ENCODE measurements at regions not wholly inside any gene's neighbourhood (a gene's known extent, or its start where the extent isn't known, plus 50 kb on each side); places are given as distances from the start of the nearest gene placed in this dataset.

DNA sequence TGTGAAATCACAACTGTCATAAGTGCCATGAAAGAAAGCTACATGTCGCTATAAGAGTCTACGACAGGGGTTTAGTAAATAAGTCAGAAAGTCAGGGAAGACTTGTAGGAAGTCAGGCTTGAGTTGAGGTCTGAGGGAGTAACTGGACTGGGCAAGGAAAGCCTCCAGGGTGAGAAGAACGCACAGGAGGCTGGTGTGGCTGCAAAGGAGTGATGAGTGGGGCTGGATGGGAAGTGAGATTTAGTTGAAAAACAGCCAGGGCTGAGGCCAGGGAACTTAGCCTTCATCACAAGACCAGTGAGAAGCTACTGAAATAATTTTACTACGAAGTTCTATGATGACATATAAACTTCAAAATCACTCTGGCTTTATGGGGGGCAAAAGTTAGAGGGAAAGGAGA lies 763.7 kb upstream of the PHF14 start:
- ChIA-PET CTCF (no interaction called here), POLR2A (no interaction called here)
- no peaks in the 10 kb centered on the region for H3K4me1 Mint-ChIP-seq
- no peaks in the 10 kb centered on the region for H3K27me3 Mint-ChIP-seq (ENCODE audit: low read depth)
- peaks cover 19% of the 10 kb centered on the region for H3K9me3 Mint-ChIP-seq
- TF ChIP-seq ZBTB21 (CRISPR knock-in tag; IDR thresholded peaks at IDR 0.05; ENCODE audit: borderline replicate concordance) (no peak), KAT7 (CRISPR knock-in tag; IDR thresholded peaks at IDR 0.05; ENCODE audit: borderline replicate concordance) (no peak), MXD4 (CRISPR knock-in tag; IDR thresholded peaks at IDR 0.05; ENCODE audit: borderline replicate concordance) (no peak), ZNF219 (CRISPR knock-in tag; IDR thresholded peaks at IDR 0.05; ENCODE audit: borderline replicate concordance) (no peak)
- TF ChIP-seq, protein P1, sequence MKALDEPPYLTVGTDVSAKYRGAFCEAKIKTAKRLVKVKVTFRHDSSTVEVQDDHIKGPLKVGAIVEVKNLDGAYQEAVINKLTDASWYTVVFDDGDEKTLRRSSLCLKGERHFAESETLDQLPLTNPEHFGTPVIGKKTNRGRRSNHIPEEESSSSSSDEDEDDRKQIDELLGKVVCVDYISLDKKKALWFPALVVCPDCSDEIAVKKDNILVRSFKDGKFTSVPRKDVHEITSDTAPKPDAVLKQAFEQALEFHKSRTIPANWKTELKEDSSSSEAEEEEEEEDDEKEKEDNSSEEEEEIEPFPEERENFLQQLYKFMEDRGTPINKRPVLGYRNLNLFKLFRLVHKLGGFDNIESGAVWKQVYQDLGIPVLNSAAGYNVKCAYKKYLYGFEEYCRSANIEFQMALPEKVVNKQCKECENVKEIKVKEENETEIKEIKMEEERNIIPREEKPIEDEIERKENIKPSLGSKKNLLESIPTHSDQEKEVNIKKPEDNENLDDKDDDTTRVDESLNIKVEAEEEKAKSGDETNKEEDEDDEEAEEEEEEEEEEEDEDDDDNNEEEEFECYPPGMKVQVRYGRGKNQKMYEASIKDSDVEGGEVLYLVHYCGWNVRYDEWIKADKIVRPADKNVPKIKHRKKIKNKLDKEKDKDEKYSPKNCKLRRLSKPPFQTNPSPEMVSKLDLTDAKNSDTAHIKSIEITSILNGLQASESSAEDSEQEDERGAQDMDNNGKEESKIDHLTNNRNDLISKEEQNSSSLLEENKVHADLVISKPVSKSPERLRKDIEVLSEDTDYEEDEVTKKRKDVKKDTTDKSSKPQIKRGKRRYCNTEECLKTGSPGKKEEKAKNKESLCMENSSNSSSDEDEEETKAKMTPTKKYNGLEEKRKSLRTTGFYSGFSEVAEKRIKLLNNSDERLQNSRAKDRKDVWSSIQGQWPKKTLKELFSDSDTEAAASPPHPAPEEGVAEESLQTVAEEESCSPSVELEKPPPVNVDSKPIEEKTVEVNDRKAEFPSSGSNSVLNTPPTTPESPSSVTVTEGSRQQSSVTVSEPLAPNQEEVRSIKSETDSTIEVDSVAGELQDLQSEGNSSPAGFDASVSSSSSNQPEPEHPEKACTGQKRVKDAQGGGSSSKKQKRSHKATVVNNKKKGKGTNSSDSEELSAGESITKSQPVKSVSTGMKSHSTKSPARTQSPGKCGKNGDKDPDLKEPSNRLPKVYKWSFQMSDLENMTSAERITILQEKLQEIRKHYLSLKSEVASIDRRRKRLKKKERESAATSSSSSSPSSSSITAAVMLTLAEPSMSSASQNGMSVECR (CRISPR knock-in tag; IDR thresholded peaks at IDR 0.05; ENCODE audit: borderline replicate concordance), result no peak
- TF ChIP-seq, protein P2, sequence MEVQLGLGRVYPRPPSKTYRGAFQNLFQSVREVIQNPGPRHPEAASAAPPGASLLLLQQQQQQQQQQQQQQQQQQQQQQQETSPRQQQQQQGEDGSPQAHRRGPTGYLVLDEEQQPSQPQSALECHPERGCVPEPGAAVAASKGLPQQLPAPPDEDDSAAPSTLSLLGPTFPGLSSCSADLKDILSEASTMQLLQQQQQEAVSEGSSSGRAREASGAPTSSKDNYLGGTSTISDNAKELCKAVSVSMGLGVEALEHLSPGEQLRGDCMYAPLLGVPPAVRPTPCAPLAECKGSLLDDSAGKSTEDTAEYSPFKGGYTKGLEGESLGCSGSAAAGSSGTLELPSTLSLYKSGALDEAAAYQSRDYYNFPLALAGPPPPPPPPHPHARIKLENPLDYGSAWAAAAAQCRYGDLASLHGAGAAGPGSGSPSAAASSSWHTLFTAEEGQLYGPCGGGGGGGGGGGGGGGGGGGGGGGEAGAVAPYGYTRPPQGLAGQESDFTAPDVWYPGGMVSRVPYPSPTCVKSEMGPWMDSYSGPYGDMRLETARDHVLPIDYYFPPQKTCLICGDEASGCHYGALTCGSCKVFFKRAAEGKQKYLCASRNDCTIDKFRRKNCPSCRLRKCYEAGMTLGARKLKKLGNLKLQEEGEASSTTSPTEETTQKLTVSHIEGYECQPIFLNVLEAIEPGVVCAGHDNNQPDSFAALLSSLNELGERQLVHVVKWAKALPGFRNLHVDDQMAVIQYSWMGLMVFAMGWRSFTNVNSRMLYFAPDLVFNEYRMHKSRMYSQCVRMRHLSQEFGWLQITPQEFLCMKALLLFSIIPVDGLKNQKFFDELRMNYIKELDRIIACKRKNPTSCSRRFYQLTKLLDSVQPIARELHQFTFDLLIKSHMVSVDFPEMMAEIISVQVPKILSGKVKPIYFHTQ (CRISPR knock-in tag; IDR thresholded peaks at IDR 0.05), result no peak
- TF ChIP-seq, protein P3, sequence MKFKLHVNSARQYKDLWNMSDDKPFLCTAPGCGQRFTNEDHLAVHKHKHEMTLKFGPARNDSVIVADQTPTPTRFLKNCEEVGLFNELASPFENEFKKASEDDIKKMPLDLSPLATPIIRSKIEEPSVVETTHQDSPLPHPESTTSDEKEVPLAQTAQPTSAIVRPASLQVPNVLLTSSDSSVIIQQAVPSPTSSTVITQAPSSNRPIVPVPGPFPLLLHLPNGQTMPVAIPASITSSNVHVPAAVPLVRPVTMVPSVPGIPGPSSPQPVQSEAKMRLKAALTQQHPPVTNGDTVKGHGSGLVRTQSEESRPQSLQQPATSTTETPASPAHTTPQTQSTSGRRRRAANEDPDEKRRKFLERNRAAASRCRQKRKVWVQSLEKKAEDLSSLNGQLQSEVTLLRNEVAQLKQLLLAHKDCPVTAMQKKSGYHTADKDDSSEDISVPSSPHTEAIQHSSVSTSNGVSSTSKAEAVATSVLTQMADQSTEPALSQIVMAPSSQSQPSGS (CRISPR knock-in tag; IDR thresholded peaks at IDR 0.05; ENCODE audit: borderline replicate concordance, low read depth), result no peak
- DNase-seq (ENCODE audit: low spot score) (no peak), ATAC-seq (no peak)
- H3K36me3 Mint-ChIP-seq, result peaks cover 11% of the 10 kb centered on the region
- H3K4me3 Mint-ChIP-seq, result no peak overlapping the region
- 0 out of 2 replicates have a peak overlapping the region, but pooled peaks have one; percentile 24 for H3K27ac Mint-ChIP-seq

DNA sequence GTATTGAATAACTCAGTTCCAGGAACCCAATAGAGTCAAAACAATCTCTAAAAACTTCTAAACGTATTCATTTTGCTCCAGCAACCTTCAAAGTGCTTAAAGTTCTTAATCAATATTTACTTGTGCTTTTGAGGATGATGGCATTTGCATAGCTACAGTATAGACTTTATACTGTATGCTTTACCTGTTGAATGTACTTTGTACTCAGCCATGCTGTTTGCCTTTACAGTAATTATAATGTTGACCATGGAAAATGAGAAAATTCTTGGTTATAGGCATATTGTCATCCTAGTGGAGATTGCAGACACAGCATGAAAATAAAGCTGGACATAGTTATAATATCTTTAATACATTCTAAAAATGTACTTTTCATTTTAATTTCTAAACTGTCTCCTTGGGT lies 762.7 kb upstream of the PHF14 start:
- ATAC-seq, result no peak
- TF ChIP-seq SMAD3 (CRISPR knock-in tag; IDR thresholded peaks at IDR 0.05; ENCODE audit: borderline replicate concordance), result no peak
- TF ChIP-seq HMGA2 (CRISPR knock-in tag; IDR thresholded peaks at IDR 0.05), result no peak
- no peak for TF ChIP-seq CBFB (CRISPR knock-in tag; IDR thresholded peaks at IDR 0.05; ENCODE audit: low read depth)
- TF ChIP-seq TCF7 (CRISPR knock-in tag; IDR thresholded peaks at IDR 0.05; ENCODE audit: low read depth), result no peak
- TF ChIP-seq, protein P4, sequence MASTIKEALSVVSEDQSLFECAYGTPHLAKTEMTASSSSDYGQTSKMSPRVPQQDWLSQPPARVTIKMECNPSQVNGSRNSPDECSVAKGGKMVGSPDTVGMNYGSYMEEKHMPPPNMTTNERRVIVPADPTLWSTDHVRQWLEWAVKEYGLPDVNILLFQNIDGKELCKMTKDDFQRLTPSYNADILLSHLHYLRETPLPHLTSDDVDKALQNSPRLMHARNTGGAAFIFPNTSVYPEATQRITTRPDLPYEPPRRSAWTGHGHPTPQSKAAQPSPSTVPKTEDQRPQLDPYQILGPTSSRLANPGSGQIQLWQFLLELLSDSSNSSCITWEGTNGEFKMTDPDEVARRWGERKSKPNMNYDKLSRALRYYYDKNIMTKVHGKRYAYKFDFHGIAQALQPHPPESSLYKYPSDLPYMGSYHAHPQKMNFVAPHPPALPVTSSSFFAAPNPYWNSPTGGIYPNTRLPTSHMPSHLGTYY (CRISPR knock-in tag; IDR thresholded peaks at IDR 0.05), result no peak
- no peak for TF ChIP-seq MYBL2 (CRISPR knock-in tag; IDR thresholded peaks at IDR 0.05)
- TF ChIP-seq, protein P5, sequence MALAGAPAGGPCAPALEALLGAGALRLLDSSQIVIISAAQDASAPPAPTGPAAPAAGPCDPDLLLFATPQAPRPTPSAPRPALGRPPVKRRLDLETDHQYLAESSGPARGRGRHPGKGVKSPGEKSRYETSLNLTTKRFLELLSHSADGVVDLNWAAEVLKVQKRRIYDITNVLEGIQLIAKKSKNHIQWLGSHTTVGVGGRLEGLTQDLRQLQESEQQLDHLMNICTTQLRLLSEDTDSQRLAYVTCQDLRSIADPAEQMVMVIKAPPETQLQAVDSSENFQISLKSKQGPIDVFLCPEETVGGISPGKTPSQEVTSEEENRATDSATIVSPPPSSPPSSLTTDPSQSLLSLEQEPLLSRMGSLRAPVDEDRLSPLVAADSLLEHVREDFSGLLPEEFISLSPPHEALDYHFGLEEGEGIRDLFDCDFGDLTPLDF (CRISPR knock-in tag; IDR thresholded peaks at IDR 0.05), result no peak
- TF ChIP-seq ZNF138 (CRISPR knock-in tag; conservative IDR thresholded peaks at IDR 0.05), result no peak
- TF ChIP-seq ELF4 (CRISPR knock-in tag; IDR thresholded peaks at IDR 0.05; ENCODE audit: low read depth), result no peak
- no peak for TF ChIP-seq ZBTB21 (CRISPR knock-in tag; IDR thresholded peaks at IDR 0.05; ENCODE audit: borderline replicate concordance)
- TF ChIP-seq NR2C2 (CRISPR knock-in tag; IDR thresholded peaks at IDR 0.05), result no peak
- POLR2A ChIA-PET, result no interaction called here
- no peaks in the 10 kb centered on the region for H3K27me3 Mint-ChIP-seq (ENCODE audit: low read depth)
- peaks cover 24% of the 10 kb centered on the region for H3K9me3 Mint-ChIP-seq
- H3K27ac Mint-ChIP-seq, result no peak overlapping the region
- H3K4me1 Mint-ChIP-seq, result no peaks in the 10 kb centered on the region
- no peak for DNase-seq (ENCODE audit: low spot score)
- H3K4me3 Mint-ChIP-seq, result no peak overlapping the region
- CTCF ChIA-PET, result interaction anchor here (1.2 kb wide), 1 partner anchor 10 kb away, joined by 5 read pairs; no protein-coding TSS in a partner anchor
- H3K36me3 Mint-ChIP-seq, result peaks cover 14% of the 10 kb centered on the region

All from WTC11 (cell line).